ENCODE measurements at regions not wholly inside any gene's neighbourhood (a gene's known extent, or its start where the extent isn't known, plus 50 kb on each side); places are given as distances from the start of the nearest gene placed in this dataset.

DNA sequence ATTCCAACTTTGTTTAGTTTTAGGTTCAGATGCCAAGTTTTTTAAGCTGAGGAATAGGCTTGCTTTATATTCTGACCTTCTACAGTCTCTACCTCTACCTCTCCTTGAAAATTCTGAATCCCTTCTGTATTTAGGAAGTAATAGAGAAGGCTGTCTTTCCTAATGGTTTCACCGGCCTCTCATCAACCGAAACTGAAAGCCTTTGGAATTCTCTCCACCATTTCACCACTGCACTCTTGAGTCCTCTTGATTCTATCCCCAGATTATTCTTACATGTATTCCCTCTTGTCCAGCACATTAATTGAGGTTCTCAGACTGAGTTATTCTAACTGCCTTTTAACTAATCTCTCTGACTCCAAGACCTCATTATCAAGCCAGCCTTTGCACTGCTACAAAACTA, 67.7 kb upstream of the PICALM start:
- intact Hi-C loops (cut with DNase I), result no loop called here
- Histone ChIP-seq H3K27me3 (no peaks in the 10 kb centered on the region), H3K36me3 (no peaks in the 10 kb centered on the region), H3K27ac (no peak overlapping the region), H3K9me3 (no peaks in the 10 kb centered on the region), H3K4me3 (no peak overlapping the region), H3K4me1 (no peaks in the 10 kb centered on the region)
- no peak for TF ChIP-seq POLR2AphosphoS5 (IDR thresholded peaks at IDR 0.05; ENCODE audit: insufficient read depth in 1 of 2, low read depth in 1 of 2)
- no peak for DNase-seq (ENCODE audit: extremely low spot score in 2 of 2)

DNA sequence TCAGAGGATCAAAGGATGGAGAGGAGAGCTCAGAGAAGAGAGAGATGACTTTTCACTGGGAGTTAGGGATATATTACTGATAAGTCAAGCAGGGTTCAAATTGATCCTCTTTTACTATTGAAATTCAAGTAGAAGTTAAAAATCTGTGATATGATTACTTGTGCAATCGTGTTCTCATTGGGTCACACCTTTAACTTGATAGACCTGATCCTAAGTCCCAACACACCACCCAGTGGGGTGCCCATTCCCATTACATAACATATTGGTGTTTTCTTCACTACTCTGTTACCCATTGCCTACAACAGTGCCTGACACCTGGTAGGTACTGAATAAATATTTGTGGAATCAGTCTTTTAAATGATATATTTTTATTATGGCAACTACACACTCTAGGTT, 66.4 kb upstream of the PICALM start:
- TF ChIP-seq, protein P1, sequence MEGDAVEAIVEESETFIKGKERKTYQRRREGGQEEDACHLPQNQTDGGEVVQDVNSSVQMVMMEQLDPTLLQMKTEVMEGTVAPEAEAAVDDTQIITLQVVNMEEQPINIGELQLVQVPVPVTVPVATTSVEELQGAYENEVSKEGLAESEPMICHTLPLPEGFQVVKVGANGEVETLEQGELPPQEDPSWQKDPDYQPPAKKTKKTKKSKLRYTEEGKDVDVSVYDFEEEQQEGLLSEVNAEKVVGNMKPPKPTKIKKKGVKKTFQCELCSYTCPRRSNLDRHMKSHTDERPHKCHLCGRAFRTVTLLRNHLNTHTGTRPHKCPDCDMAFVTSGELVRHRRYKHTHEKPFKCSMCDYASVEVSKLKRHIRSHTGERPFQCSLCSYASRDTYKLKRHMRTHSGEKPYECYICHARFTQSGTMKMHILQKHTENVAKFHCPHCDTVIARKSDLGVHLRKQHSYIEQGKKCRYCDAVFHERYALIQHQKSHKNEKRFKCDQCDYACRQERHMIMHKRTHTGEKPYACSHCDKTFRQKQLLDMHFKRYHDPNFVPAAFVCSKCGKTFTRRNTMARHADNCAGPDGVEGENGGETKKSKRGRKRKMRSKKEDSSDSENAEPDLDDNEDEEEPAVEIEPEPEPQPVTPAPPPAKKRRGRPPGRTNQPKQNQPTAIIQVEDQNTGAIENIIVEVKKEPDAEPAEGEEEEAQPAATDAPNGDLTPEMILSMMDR (IDR thresholded peaks at IDR 0.05), result no peak
- no peak for TF ChIP-seq POLR2AphosphoS5 (IDR thresholded peaks at IDR 0.05; ENCODE audit: insufficient read depth in 1 of 2, low read depth in 1 of 2)
- TF ChIP-seq POLR2A (IDR thresholded peaks at IDR 0.05), result no peak
- Histone ChIP-seq H3K36me3 (no peaks in the 10 kb centered on the region), H3K27ac (no peak overlapping the region), H3K4me1 (no peaks in the 10 kb centered on the region), H3K27me3 (no peaks in the 10 kb centered on the region), H3K9me3 (no peaks in the 10 kb centered on the region), H3K4me3 (no peak overlapping the region)
- intact Hi-C loops (cut with DNase I), result no loop called here
- DNase-seq (ENCODE audit: extremely low spot score in 2 of 2), result no peak

DNA sequence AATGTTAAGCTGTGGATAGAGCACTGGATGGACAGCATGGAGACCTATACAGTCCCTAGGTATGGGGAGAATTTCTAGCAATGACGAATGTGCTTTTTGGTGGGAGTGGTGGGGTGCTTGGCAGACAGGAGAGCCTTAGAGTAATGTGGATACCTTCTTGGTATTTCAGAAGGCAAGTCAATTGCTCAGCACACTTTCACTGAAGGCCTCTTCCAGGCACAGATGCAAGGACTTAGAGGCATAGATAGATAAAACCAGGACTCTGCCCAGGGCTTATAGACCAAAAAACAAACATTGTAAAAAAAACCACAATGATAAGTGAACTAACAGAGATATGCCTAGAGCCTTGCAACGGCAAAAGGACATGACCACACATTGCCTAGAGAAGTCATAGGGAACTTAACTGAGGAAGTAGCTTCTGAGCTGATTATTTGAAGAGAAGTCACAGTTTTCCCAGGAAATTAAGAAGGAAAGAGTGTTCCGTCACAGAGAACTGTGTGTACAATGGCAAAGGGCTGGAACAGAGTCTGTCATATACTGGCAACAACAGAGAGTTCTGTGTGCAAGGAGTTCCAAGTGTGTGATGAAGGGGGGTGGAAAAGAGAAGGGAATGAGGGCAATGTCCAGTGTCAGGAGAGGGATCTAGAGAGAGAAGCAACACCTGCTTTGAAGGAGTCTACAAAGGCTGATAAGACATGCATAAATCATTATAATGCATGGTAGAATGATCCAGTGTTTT, 65.9 kb upstream of the PICALM start:
- Histone ChIP-seq H3K36me3 (no peaks in the 10 kb centered on the region), H3K4me1 (no peaks in the 10 kb centered on the region), H3K27ac (no peak overlapping the region), H3K9me3 (no peaks in the 10 kb centered on the region), H3K27me3 (no peaks in the 10 kb centered on the region), H3K4me3 (no peak overlapping the region)
- TF ChIP-seq, protein P1 (IDR thresholded peaks at IDR 0.05), result no peak
- TF ChIP-seq POLR2A (IDR thresholded peaks at IDR 0.05), result no peak
- TF ChIP-seq POLR2AphosphoS5 (IDR thresholded peaks at IDR 0.05; ENCODE audit: insufficient read depth in 1 of 2, low read depth in 1 of 2), result no peak
- DNase-seq (ENCODE audit: extremely low spot score in 2 of 2), result no peak
- intact Hi-C loops (cut with DNase I), result no loop called here

DNA sequence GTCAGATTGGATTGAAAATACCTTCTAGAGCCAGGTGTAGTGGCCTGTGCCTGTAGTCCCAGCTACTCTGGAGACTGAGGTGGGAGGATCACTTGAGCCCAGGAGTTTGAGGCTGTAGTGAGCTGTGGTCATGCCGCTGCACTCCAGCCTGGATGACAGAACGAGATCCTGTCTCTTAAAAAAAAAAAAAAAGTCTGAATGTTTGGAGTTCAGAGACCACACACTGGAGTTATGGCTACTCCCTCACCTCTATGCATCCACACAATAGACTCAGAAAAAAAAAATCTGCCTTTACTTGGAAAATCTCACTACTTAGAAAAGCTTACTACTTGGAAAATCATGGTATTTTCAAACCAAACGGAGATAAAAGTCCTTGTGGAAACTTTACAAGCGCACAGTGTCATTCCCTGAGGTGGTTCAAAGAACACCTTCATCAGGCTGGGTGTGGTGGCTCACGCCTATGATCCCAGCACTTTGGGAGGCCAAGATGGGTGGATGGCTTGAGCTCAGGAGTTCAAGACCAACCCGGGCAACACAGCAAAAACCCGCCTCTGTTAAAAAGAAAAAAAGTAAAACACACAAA, 63.9 kb upstream of the PICALM start:
- H3K36me3 ChIP-seq, result no peaks in the 10 kb centered on the region
- no peak overlapping the region for H3K27ac ChIP-seq
- no peaks in the 10 kb centered on the region for H3K9me3 ChIP-seq
- intact Hi-C loops (cut with DNase I), result no loop called here
- no peaks in the 10 kb centered on the region for H3K4me1 ChIP-seq
- H3K4me3 ChIP-seq, result no peak overlapping the region
- H3K27me3 ChIP-seq, result no peaks in the 10 kb centered on the region
- no peak for DNase-seq (ENCODE audit: extremely low spot score in 2 of 2)
- TF ChIP-seq, protein P1 (IDR thresholded peaks at IDR 0.05), result no peak
- TF ChIP-seq POLR2A (IDR thresholded peaks at IDR 0.05), result no peak
- no peak for TF ChIP-seq POLR2AphosphoS5 (IDR thresholded peaks at IDR 0.05; ENCODE audit: insufficient read depth in 1 of 2, low read depth in 1 of 2)

DNA sequence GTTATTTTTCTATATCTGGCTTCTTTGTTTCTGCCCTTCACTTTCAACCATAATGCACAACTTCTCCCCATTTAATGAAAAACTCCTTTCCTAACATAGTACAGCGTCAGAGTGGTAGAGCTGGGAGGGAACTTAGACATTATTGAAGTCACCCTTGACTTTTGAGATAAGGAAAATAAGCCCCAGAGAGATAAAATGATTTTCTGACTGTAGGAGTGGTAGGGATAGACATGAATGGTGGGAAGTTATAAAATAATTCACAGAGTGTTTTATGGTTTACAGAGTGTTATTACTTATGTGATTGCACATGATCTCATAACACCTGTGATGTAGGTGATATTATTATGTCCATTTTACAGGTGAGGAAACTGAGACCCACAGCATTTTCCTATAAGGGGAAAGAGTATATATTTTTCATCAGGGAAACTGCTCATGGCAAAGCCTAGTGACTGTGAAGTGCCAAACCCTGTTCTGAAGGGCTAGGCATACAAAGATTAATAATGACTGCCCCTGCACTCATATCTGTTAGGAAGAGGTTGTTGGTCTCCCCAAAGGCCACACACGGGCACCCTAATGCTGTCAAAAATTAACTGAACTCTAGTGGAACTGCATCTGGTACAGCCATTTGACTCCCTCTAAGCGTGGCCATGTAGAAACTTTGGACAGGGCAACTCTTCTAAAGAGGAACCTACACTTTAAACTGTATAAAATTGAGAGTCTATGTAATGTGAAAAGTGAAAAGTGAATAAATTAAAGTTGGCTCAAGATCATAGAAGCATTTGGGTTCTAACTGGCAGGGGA, 61.1 kb upstream of the PICALM start:
- no peaks in the 10 kb centered on the region for H3K9me3 ChIP-seq
- intact Hi-C loops (cut with DNase I), result no loop called here
- DNase-seq (ENCODE audit: extremely low spot score in 2 of 2), result no peak
- H3K4me3 ChIP-seq, result no peak overlapping the region
- H3K27ac ChIP-seq, result no peak overlapping the region
- TF ChIP-seq, protein P1 (IDR thresholded peaks at IDR 0.05), result no peak
- TF ChIP-seq POLR2A (IDR thresholded peaks at IDR 0.05), result no peak
- no peak for TF ChIP-seq POLR2AphosphoS5 (IDR thresholded peaks at IDR 0.05; ENCODE audit: insufficient read depth in 1 of 2, low read depth in 1 of 2)
- no peaks in the 10 kb centered on the region for H3K36me3 ChIP-seq
- H3K27me3 ChIP-seq, result no peaks in the 10 kb centered on the region
- H3K4me1 ChIP-seq, result no peaks in the 10 kb centered on the region
